Frontal cortex (tissue), 3 donors: ENCODE measurements at regions not wholly inside any gene's neighbourhood (a gene's known extent, or its start where the extent isn't known, plus 50 kb on each side); places are given as distances from the start of the nearest gene placed in this dataset.

ENCODE experiments used
- DNase-seq, 2 donors: peaks; one replicate each; pipeline ENCODE4 v3.0.0; 2012; ENCODE audit warnings: low spot score in 2 of 2
- FAIRE-seq: peaks from 2 replicates; lab custom pipeline; 2012; peaks lifted over from hg19 to GRCh38; lab: Jason Lieb, UNC
- donor health status: control.
- donor health status: control.
- donor health status: control.

- DNase-seq (no peak), FAIRE-seq (no peak)
These were observed 286.7 kb downstream of the SHOX2 start for GRCh38 chr3:157819270-157820156.

GRCh38 chr3:157816896-157817295 is 289.3 kb downstream of the SHOX2 start:
- no peak for FAIRE-seq
- no peak for DNase-seq

- DNase-seq (no peak), FAIRE-seq (no peak)
These were observed 289.9 kb downstream of the SHOX2 start for GRCh38 chr3:157816296-157816695.

GRCh38 chr3:157815739-157816138 is 290.5 kb downstream of the SHOX2 start:
- DNase-seq (no peak), FAIRE-seq (no peak)

- DNase-seq (no peak), FAIRE-seq (no peak)
These were observed 295.1 kb downstream of the SHOX2 start for GRCh38 chr3:157810924-157811718.

GRCh38 chr3:157807280-157807679 is 298.9 kb downstream of the SHOX2 start:
- FAIRE-seq (no peak), DNase-seq (no peak)

GRCh38 chr3:157805538-157805937 is 300.7 kb downstream of the SHOX2 start:
- no peak for FAIRE-seq
- DNase-seq: no peak

GRCh38 chr3:157794771-157795170 is 291.6 kb upstream of the VEPH1 start:
- FAIRE-seq (no peak), DNase-seq (no peak)

GRCh38 chr3:157793745-157794144 is 290.5 kb upstream of the VEPH1 start:
- FAIRE-seq: no peak
- no peak for DNase-seq

GRCh38 chr3:157789162-157789561 is 285.9 kb upstream of the VEPH1 start:
- no peak for DNase-seq
- FAIRE-seq: no peak

GRCh38 chr3:157786618-157787017 is 283.4 kb upstream of the VEPH1 start:
- DNase-seq (no peak), FAIRE-seq (no peak)

GRCh38 chr3:157786211-157786610 is 283.0 kb upstream of the VEPH1 start:
- DNase-seq (peak in 1 of 2 donors; percentile 2), FAIRE-seq (no peak)

GRCh38 chr3:157785102-157785826 is 282.0 kb upstream of the VEPH1 start:
- no peak for FAIRE-seq
- DNase-seq: no peak

GRCh38 chr3:157782236-157782635 is 279.0 kb upstream of the VEPH1 start:
- DNase-seq: no peak
- no peak for FAIRE-seq

GRCh38 chr3:157776861-157777260 is 273.6 kb upstream of the VEPH1 start:
- DNase-seq: no peak
- FAIRE-seq: no peak

- DNase-seq (no peak), FAIRE-seq (no peak)
These were observed 272.2 kb upstream of the VEPH1 start for GRCh38 chr3:157775446-157775845.

GRCh38 chr3:157769378-157769777 is 266.2 kb upstream of the VEPH1 start:
- no peak for DNase-seq
- no peak for FAIRE-seq

- FAIRE-seq: no peak
- no peak for DNase-seq
These were observed 264.4 kb upstream of the VEPH1 start for GRCh38 chr3:157767607-157768006.

GRCh38 chr3:157763644-157764043 is 260.4 kb upstream of the VEPH1 start:
- DNase-seq: no peak
- FAIRE-seq: no peak

GRCh38 chr3:157759311-157759710 is 256.1 kb upstream of the VEPH1 start:
- FAIRE-seq (no peak), DNase-seq (no peak)
